ENCODE measurements at regions not wholly inside any gene's neighbourhood (a gene's known extent, or its start where the extent isn't known, plus 50 kb on each side); places are given as distances from the start of the nearest gene placed in this dataset. TPM values are rescaled to one million over a fixed set of nuclear protein-coding genes. Genes with fewer than 3 reads are reported as not detected.

Small RNA genes lying in the stretch of these regions (small RNA-seq; reads per million reads assigned to genes)
- not detected for gene RF00072

Measured in Karpas-422 (cell line).